Fibroblast of villous mesenchyme (primary cell): ENCODE measurements at regions not wholly inside any gene's neighbourhood (a gene's known extent, or its start where the extent isn't known, plus 50 kb on each side); places are given as distances from the start of the nearest gene placed in this dataset.

Experiments used
- DNase-seq: peaks from one replicate; pipeline ENCODE4 v3.0.0-alpha.2; 2010; ENCODE audit warnings: low read depth
- H3K4me3 ChIP-seq: 2 replicates; pipeline ENCODE4 v1.5.1; 2011; ENCODE audit warnings: low read depth, mild to moderate bottlenecking, low read length
- CTCF ChIP-seq: IDR thresholded peaks from 2 replicates; pipeline ENCODE4 v1.5.1; 2012; ENCODE audit warnings: low read depth, mild to moderate bottlenecking, low read length; ENCODE audit not compliant: insufficient read depth

- no peak for DNase-seq
- no peak overlapping the region for H3K4me3 ChIP-seq
- no peak for TF ChIP-seq CTCF
Observed at GRCh38 chr12:87383680-87384079, 645.5 kb downstream of the C12orf50 start.

DNA sequence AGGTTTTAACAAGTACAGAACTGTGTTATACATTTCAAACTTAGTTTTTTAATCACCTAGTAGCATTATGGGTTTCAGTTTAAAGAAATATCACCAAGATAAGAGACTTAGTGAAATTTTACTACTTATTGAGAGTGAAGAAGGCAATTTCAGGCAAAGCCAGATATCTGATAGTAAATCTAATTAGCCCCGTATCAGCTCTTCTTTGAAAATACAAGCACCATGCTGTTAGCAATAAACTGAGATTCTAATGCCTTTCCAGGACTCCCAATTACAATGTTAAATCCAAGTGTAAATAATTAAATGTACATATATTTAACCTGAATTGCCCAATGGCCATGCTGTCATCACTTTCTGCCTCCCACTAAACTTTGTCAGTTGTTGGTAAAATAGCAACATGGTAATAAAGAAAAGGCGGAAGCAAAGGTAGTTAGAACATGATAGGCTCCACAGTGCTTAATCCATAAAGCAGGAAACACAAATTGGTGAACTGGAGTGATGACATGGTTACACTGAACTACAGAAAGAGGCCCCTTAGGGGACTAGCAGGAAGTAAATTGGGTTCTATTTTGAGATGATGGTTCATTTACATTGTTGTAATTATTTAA is 646.1 kb downstream of the C12orf50 start:
- H3K4me3 ChIP-seq, result no peak overlapping the region
- no peak for DNase-seq
- TF ChIP-seq CTCF, result no peak

DNA sequence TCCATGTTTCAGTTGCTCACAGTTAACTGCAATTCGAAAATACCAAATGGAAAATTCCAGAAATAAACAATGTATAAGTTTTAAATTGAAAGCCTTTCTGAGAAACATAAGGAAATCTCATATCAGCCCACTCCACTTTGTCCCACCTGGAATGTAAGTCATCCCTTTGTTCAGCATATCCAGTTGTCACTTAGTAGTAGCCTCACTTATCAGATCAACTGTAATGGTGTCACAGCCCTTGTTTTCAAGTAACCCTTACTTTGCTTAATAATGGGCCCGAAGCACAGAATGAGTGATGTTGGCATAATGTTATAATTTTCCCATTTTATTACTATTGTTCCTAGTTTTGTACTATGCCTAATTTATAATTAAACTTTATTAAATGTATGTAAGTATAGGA is 646.8 kb downstream of the C12orf50 start:
- no peak for TF ChIP-seq CTCF
- no peak overlapping the region for H3K4me3 ChIP-seq
- DNase-seq, result no peak

GRCh38 chr12:87381742-87382141 is 647.5 kb downstream of the C12orf50 start:
- H3K4me3 ChIP-seq, result no peak overlapping the region
- DNase-seq, result no peak
- no peak for TF ChIP-seq CTCF

- no peak for DNase-seq
- TF ChIP-seq CTCF, result no peak
- no peak overlapping the region for H3K4me3 ChIP-seq
Observed at GRCh38 chr12:87378526-87378925, 650.7 kb downstream of the C12orf50 start.

DNA sequence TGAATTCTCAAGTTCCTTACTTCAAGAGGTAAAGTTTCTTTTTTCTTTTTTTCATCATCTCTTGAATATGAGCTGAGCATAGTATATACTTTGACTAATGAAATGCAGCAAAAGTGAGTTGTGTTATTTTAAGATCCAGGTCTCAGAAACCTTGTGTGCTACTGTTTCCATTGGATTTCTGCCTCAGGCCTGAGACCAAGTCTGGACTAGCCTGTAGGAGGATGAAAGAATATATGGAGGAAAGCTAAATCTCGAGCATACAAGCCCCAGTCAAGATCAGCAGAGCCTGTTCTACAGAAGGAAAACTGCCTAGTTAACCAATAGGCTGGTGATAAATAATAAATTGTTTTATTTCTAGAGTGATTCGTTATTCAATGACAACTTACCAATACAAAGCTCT is 652.5 kb downstream of the C12orf50 start:
- H3K4me3 ChIP-seq, result no peak overlapping the region
- no peak for DNase-seq
- TF ChIP-seq CTCF, result no peak

- no peak overlapping the region for H3K4me3 ChIP-seq
- no peak for DNase-seq
- no peak for TF ChIP-seq CTCF
Observed at GRCh38 chr12:87369161-87369560, 660.0 kb downstream of the C12orf50 start.
